ENCODE measurements at regions not wholly inside any gene's neighbourhood (a gene's known extent, or its start where the extent isn't known, plus 50 kb on each side); places are given as distances from the start of the nearest gene placed in this dataset.
"Not testable (repeated sequence)": the region's sequence is repeated elsewhere in the genome, so short reads cannot be mapped to it uniquely, and the experiment has no call there.

- no peak overlapping the region for H3K4me3 ChIP-seq (ENCODE audit: low read depth, low read length)
- TF ChIP-seq, protein P1, sequence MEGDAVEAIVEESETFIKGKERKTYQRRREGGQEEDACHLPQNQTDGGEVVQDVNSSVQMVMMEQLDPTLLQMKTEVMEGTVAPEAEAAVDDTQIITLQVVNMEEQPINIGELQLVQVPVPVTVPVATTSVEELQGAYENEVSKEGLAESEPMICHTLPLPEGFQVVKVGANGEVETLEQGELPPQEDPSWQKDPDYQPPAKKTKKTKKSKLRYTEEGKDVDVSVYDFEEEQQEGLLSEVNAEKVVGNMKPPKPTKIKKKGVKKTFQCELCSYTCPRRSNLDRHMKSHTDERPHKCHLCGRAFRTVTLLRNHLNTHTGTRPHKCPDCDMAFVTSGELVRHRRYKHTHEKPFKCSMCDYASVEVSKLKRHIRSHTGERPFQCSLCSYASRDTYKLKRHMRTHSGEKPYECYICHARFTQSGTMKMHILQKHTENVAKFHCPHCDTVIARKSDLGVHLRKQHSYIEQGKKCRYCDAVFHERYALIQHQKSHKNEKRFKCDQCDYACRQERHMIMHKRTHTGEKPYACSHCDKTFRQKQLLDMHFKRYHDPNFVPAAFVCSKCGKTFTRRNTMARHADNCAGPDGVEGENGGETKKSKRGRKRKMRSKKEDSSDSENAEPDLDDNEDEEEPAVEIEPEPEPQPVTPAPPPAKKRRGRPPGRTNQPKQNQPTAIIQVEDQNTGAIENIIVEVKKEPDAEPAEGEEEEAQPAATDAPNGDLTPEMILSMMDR (IDR thresholded peaks at IDR 0.05; ENCODE audit: low read depth, low read length): no peak
Observed at GRCh38 chr9:30301271-30301963, 2083.0 kb upstream of the ACO1 start.

DNA sequence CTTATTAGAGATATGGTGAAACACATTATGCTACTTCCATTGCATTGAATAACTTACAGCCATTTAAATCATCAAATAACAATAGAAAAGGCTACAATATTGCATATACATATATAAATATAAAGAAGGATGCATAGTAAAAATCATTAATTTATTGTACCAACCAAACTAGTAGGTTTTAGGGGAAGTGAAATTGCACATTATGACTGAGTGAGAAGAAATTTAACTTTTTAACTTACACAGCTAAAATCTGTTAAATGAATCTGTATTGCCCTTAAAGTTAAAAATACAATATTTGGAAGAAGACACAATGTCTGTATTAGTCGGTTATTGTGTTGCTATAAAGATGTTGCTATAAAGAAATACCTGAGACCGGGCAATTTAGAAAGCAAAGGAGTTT lies 2073.7 kb upstream of the ACO1 start:
- H3K4me3 ChIP-seq (ENCODE audit: low read depth, low read length): no peak overlapping the region
- TF ChIP-seq, protein P1 (IDR thresholded peaks at IDR 0.05; ENCODE audit: low read depth, low read length): no peak

- TF ChIP-seq, protein P1 (IDR thresholded peaks at IDR 0.05; ENCODE audit: low read depth, low read length): no peak
- H3K4me3 ChIP-seq (ENCODE audit: low read depth, low read length): no peak overlapping the region
Observed at GRCh38 chr9:30329431-30329830, 2055.0 kb upstream of the ACO1 start.

GRCh38 chr9:30348904-30349303 lies 2035.5 kb upstream of the ACO1 start:
- TF ChIP-seq, protein P1 (IDR thresholded peaks at IDR 0.05; ENCODE audit: low read depth, low read length): no peak

DNA sequence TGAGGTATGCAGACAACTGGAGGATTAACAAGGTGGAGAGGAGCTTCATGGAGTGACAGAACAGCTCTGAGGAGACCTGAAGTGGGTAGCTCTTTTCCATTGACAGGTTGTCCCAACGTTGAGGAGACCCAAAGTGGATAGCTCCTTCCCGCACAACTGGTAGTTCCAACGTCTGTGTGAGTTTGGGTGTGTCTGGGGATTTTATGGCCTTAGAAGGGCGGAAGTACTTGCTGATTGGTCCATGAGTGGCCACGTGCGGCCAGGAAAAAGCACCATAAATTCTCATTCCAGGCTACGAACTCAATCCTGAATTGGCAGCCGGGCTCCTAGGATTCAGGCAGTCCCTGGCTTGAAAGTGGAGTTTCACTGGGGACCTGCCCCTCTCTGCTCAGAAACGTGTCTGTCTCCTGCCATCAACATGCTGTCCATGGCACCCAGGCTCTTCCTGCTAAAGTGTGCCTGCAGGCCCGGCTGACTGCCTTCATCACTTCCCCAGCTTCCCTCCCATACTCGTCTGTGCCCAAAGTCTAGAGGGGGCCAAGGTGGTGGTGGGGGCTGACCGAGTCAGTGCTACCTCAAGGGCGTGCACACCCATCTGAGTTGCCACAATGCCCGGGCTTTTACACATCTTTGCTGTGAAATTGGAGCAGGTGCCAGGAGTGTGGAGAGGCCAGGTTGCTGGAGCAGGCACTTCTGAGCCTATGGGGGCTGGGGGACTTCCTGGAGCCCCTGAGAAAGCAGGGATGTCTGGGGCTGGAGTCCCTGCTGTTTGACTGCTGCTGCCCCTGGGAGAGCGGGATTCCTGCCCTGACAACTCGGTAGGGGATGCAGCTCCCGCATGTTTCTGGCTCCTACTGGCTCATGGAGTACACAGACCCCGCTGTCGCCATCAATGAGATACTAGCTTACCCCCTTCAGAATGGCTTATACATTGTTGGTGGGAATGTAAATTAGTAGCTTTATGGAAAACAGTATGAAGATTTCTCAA lies 2034.6 kb upstream of the ACO1 start:
- TF ChIP-seq, protein P1 (IDR thresholded peaks at IDR 0.05; ENCODE audit: low read depth, low read length): no peak
- H3K4me3 ChIP-seq (ENCODE audit: low read depth, low read length): no peak overlapping the region

More at GRCh38 chr9:30348904-30349303, 2035.5 kb upstream of the ACO1 start:
- no peak overlapping the region for H3K4me3 ChIP-seq (ENCODE audit: low read depth, low read length)

GRCh38 chr9:30356221-30356620 lies 2028.2 kb upstream of the ACO1 start:
- TF ChIP-seq, protein P1 (IDR thresholded peaks at IDR 0.05; ENCODE audit: low read depth, low read length): no peak
- H3K4me3 ChIP-seq (ENCODE audit: low read depth, low read length): no peak overlapping the region

DNA sequence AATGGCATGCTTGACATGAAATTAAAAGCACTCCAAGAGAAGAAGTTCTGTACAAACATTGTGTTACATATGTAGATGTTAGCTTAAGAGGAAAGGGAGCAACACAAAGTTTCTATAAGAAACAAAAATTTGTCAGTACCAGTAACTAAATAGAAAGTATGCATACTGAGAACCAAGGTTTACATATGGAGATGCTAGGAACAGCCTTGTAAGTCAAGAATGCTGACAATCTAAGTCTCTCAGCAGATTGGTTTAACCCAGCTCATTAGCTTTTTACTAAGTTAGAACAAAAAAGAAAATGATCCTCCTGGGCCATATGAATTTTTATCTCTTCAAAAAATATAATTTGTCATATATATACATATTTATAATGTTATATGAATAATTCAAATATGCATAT lies 2022.1 kb upstream of the ACO1 start:
- TF ChIP-seq, protein P1 (IDR thresholded peaks at IDR 0.05; ENCODE audit: low read depth, low read length): no peak
- H3K4me3 ChIP-seq (ENCODE audit: low read depth, low read length): no peak overlapping the region

DNA sequence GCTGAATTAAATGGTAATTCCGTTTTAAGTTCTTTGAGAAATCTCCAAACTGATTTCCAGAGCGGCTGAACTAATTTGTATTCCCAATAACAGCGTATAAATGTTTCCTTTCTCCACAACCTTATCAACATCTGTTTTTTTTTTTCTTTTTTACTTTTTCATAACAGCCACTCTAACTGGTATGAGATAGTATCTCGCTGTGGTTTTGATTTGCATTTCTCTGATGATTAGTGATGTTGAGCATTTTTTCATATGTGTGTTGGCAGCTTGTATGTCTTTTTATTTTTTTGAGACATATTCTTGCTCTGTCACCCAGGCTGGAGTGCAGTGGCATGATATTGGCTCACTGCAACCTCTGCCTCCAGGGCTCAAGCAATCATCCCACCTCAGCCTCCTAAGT lies 2018.3 kb upstream of the ACO1 start:
- not testable (repeated sequence) for H3K4me3 ChIP-seq (ENCODE audit: low read depth, low read length)

Measured in WI38 (cell line).